NCI-H1105 treated with DMSO at 0.1 percent for 48 hours (cell line): ENCODE measurements at regions not wholly inside any gene's neighbourhood (a gene's known extent, or its start where the extent isn't known, plus 50 kb on each side); places are given as distances from the start of the nearest gene placed in this dataset.

Experiments
- DNase-seq: peaks from one replicate; lab custom pipeline; 2025; lab: John Stamatoyannopoulos, UW

- DNase-seq, result no peak
Measured at GRCh38 chr2:5250482-5250881, 441.7 kb upstream of the SOX11 start.

- no peak for DNase-seq
Measured at GRCh38 chr2:5253263-5253662, 438.9 kb upstream of the SOX11 start.

- no peak for DNase-seq
Measured at GRCh38 chr2:5254791-5255332, 437.3 kb upstream of the SOX11 start.

- DNase-seq, result no peak
Measured at GRCh38 chr2:5263291-5263690, 428.9 kb upstream of the SOX11 start.

GRCh38 chr2:5264361-5264760, 427.8 kb upstream of the SOX11 start:
- DNase-seq, result no peak

- DNase-seq, result no peak
Measured at GRCh38 chr2:5285061-5285460, 407.1 kb upstream of the SOX11 start.

- no peak for DNase-seq
Measured at GRCh38 chr2:5285872-5286769, 406.1 kb upstream of the SOX11 start.

- DNase-seq, result no peak
Measured at GRCh38 chr2:5287558-5288334, 404.4 kb upstream of the SOX11 start.

- no peak for DNase-seq
Measured at GRCh38 chr2:5290900-5291546, 401.2 kb upstream of the SOX11 start.

GRCh38 chr2:5304640-5305039, 387.5 kb upstream of the SOX11 start:
- no peak for DNase-seq

- peak; percentile 94 for DNase-seq
Measured at GRCh38 chr2:5315041-5315440, 377.1 kb upstream of the SOX11 start.

GRCh38 chr2:5315512-5315911, 376.7 kb upstream of the SOX11 start:
- peak; percentile 95 for DNase-seq

- DNase-seq, result peak; percentile 58
Measured at GRCh38 chr2:5316001-5316490, 376.1 kb upstream of the SOX11 start.

GRCh38 chr2:5319493-5319892, 372.7 kb upstream of the SOX11 start:
- peak; percentile 2 for DNase-seq

- DNase-seq, result no peak
Measured at GRCh38 chr2:5322396-5322795, 369.8 kb upstream of the SOX11 start.

- no peak for DNase-seq
Measured at GRCh38 chr2:5325523-5325922, 366.7 kb upstream of the SOX11 start.

GRCh38 chr2:5328826-5329225, 363.4 kb upstream of the SOX11 start:
- no peak for DNase-seq

- DNase-seq, result no peak
Measured at GRCh38 chr2:5329763-5330162, 362.4 kb upstream of the SOX11 start.

GRCh38 chr2:5330961-5331360, 361.2 kb upstream of the SOX11 start:
- DNase-seq, result no peak

- no peak for DNase-seq
Measured at GRCh38 chr2:5332925-5333324, 359.3 kb upstream of the SOX11 start.

- no peak for DNase-seq
Measured at GRCh38 chr2:5339473-5339872, 352.7 kb upstream of the SOX11 start.

GRCh38 chr2:5343785-5344335, 348.3 kb upstream of the SOX11 start:
- DNase-seq, result no peak
